ENCODE measurements at regions not wholly inside any gene's neighbourhood (a gene's known extent, or its start where the extent isn't known, plus 50 kb on each side); places are given as distances from the start of the nearest gene placed in this dataset.
A peak's percentile ranks its signal among the peaks of the same experiment; 100 is the strongest.

- peak; percentile 40; the same call in 1 of the 2 replicates for TF ChIP-seq TEAD4 (IDR thresholded peaks at IDR 0.05; ENCODE audit: low read length)
- TF ChIP-seq TEAD4 (CRISPR knock-in tag; IDR thresholded peaks at IDR 0.05; ENCODE audit: borderline replicate concordance), result no peak
- TF ChIP-seq ZBTB1 (CRISPR knock-in tag; IDR thresholded peaks at IDR 0.05; ENCODE audit: borderline replicate concordance, low read depth), result 0 out of 2 replicates have a peak, but pooled peaks have one; percentile 62
- TF ChIP-seq LCOR (CRISPR knock-in tag; IDR thresholded peaks at IDR 0.05), result 0 out of 2 replicates have a peak, but pooled peaks have one; percentile 56
- no peak for TF ChIP-seq CHAMP1 (IDR thresholded peaks at IDR 0.05)
- TF ChIP-seq JUND (IDR thresholded peaks at IDR 0.05; ENCODE audit: borderline replicate concordance, low read depth, low read length), result peak; percentile 2; the same call in 1 of the 2 replicates
- TF ChIP-seq JUND (tag; IDR thresholded peaks at IDR 0.05; ENCODE audit: borderline replicate concordance, low read depth, low read length), result no peak
- peak; percentile 9; the same call in 1 of the 2 replicates for TF ChIP-seq VEZF1 (CRISPR knock-in tag; IDR thresholded peaks at IDR 0.05)
- TF ChIP-seq TEAD1 (CRISPR knock-in tag; IDR thresholded peaks at IDR 0.05), result peak in 1 of 2 experiments; percentile 88; a peak in 2 of 4 replicates
- peak; percentile 32; the same call in 1 of the 2 replicates for TF ChIP-seq BCOR (IDR thresholded peaks at IDR 0.05)
- TF ChIP-seq POLR2G (IDR thresholded peaks at IDR 0.05; ENCODE audit: low read depth, low read length), result peak; percentile 80
- TF ChIP-seq ZBTB11 (CRISPR knock-in tag; IDR thresholded peaks at IDR 0.05), result no peak
- peak; percentile 71 for TF ChIP-seq RBFOX2 (IDR thresholded peaks at IDR 0.05; ENCODE audit: low read depth, low read length)
These were observed 134.0 kb upstream of the MGAT5 start (continued) for GRCh38 chr2:134119713-134120405.
